ENCODE measurements at regions not wholly inside any gene's neighbourhood (a gene's known extent, or its start where the extent isn't known, plus 50 kb on each side); places are given as distances from the start of the nearest gene placed in this dataset.

DNA sequence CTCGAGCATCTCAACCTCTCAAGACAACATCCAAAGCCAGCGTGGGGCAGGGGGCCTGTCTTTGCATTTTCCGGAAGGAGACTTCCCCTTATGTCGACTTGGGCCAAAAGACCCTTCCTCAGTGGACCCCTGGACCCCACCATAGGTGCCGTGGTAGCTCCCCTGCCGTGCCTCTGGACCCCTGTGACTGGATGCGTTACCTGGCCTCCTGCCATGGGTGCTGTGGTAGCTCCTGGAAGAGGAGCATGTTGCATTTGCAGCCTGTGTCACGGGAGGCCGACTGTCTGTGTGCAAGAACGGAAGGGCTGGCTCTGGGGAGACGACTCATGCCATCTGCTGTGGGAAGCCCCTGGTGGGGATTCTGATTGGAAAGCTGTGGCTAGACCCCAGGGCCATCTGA is 130.1 kb downstream of the FOXL1 start:
- Histone ChIP-seq H3K4me3 (ENCODE audit: low read length in 3 of 3) (no peak overlapping the region), H3K27me3 (ENCODE audit: control insufficient read depth, insufficient read depth, low read length) (no peaks in the 10 kb centered on the region), H3K9ac (ENCODE audit: low read length in 3 of 3) (no peak overlapping the region), H3K27ac (ENCODE audit: low read depth in 2 of 2, low read length in 2 of 2) (no peak overlapping the region), H3K36me3 (ENCODE audit: control insufficient read depth in 2 of 3, insufficient read depth in 3 of 3, low read length in 3 of 3) (no peaks in the 10 kb centered on the region), H3K9me3 (ENCODE audit: control insufficient read depth in 2 of 3, insufficient read depth in 1 of 3, low read length in 3 of 3) (no peaks in the 10 kb centered on the region), H3K4me1 (ENCODE audit: control insufficient read depth in 2 of 3, insufficient read depth in 2 of 3, low read depth in 1 of 3, low read length in 3 of 3) (no peaks in the 10 kb centered on the region)
- TF ChIP-seq, protein P1, sequence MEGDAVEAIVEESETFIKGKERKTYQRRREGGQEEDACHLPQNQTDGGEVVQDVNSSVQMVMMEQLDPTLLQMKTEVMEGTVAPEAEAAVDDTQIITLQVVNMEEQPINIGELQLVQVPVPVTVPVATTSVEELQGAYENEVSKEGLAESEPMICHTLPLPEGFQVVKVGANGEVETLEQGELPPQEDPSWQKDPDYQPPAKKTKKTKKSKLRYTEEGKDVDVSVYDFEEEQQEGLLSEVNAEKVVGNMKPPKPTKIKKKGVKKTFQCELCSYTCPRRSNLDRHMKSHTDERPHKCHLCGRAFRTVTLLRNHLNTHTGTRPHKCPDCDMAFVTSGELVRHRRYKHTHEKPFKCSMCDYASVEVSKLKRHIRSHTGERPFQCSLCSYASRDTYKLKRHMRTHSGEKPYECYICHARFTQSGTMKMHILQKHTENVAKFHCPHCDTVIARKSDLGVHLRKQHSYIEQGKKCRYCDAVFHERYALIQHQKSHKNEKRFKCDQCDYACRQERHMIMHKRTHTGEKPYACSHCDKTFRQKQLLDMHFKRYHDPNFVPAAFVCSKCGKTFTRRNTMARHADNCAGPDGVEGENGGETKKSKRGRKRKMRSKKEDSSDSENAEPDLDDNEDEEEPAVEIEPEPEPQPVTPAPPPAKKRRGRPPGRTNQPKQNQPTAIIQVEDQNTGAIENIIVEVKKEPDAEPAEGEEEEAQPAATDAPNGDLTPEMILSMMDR (IDR thresholded peaks at IDR 0.05; ENCODE audit: borderline replicate concordance, extremely low read depth, insufficient read depth), result no peak
- no peak for DNase-seq
- FAIRE-seq, result no peak
- intact Hi-C loops (cut with DNase I), result no loop called here

DNA sequence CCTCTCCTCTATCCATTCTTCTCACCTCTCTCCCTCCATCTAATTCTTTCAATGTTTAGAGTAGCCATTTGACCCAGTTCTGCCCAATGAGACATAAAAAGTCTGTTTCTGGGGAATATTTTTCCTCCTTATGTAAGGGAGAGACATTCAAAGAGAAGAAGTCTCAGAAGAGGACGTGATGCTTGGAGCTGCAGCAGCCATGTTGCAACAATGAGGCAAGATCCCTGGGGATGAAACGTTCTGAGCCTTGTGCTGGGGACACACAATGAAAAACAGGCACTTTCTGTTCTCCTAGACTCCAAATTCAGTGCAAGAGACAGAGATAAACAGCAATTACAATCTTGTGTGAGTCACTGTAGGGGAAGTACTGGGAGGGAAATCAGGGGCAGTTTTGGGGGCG is 130.8 kb downstream of the FOXL1 start:
- H3K9ac ChIP-seq (ENCODE audit: low read length in 3 of 3), result no peak overlapping the region
- no peak overlapping the region for H3K27ac ChIP-seq (ENCODE audit: low read depth in 2 of 2, low read length in 2 of 2)
- H3K9me3 ChIP-seq (ENCODE audit: control insufficient read depth in 2 of 3, insufficient read depth in 1 of 3, low read length in 3 of 3), result no peaks in the 10 kb centered on the region
- no peaks in the 10 kb centered on the region for H3K27me3 ChIP-seq (ENCODE audit: control insufficient read depth, insufficient read depth, low read length)
- H3K4me1 ChIP-seq (ENCODE audit: control insufficient read depth in 2 of 3, insufficient read depth in 2 of 3, low read depth in 1 of 3, low read length in 3 of 3), result no peaks in the 10 kb centered on the region
- TF ChIP-seq, protein P1 (IDR thresholded peaks at IDR 0.05; ENCODE audit: borderline replicate concordance, extremely low read depth, insufficient read depth), result no peak
- H3K36me3 ChIP-seq (ENCODE audit: control insufficient read depth in 2 of 3, insufficient read depth in 3 of 3, low read length in 3 of 3), result no peaks in the 10 kb centered on the region
- no peak for DNase-seq
- intact Hi-C loops (cut with DNase I), result no loop called here
- no peak for FAIRE-seq
- no peak overlapping the region for H3K4me3 ChIP-seq (ENCODE audit: low read length in 3 of 3)

GRCh38 chr16:86709902-86710601 is 131.7 kb downstream of the FOXL1 start:
- H3K9me3 ChIP-seq (ENCODE audit: control insufficient read depth in 2 of 3, insufficient read depth in 1 of 3, low read length in 3 of 3), result no peaks in the 10 kb centered on the region
- H3K36me3 ChIP-seq (ENCODE audit: control insufficient read depth in 2 of 3, insufficient read depth in 3 of 3, low read length in 3 of 3), result no peaks in the 10 kb centered on the region
- H3K27ac ChIP-seq (ENCODE audit: low read depth in 2 of 2, low read length in 2 of 2), result no peak overlapping the region
- H3K9ac ChIP-seq (ENCODE audit: low read length in 3 of 3), result no peak overlapping the region
- intact Hi-C loops (cut with DNase I), result no loop called here
- no peaks in the 10 kb centered on the region for H3K4me1 ChIP-seq (ENCODE audit: control insufficient read depth in 2 of 3, insufficient read depth in 2 of 3, low read depth in 1 of 3, low read length in 3 of 3)
- TF ChIP-seq, protein P1 (IDR thresholded peaks at IDR 0.05; ENCODE audit: borderline replicate concordance, extremely low read depth, insufficient read depth), result no peak
- H3K27me3 ChIP-seq (ENCODE audit: control insufficient read depth, insufficient read depth, low read length), result no peaks in the 10 kb centered on the region
- FAIRE-seq (no peak), DNase-seq (no peak)
- H3K4me3 ChIP-seq (ENCODE audit: low read length in 3 of 3), result no peak overlapping the region

DNA sequence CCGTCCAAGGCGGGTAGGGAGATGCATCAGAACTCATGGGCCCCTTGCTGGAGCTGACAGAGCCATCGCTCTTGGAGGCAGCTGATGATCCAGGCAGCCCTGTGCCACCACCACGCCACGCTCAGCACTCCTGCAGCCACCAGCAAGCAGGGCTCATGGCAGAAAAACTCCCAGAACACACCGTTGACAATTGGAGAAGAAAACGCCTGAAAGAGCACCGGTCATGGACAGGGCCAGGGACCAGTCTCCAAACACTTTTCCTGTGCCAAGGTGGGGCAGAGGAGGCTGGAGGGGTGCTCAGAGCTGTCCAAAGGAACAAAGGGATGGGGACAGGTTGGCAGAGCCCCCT is 132.2 kb downstream of the FOXL1 start:
- TF ChIP-seq, protein P1 (IDR thresholded peaks at IDR 0.05; ENCODE audit: borderline replicate concordance, extremely low read depth, insufficient read depth), result no peak
- DNase-seq (no peak), FAIRE-seq (no peak)
- no peak overlapping the region for H3K27ac ChIP-seq (ENCODE audit: low read depth in 2 of 2, low read length in 2 of 2)
- H3K4me3 ChIP-seq (ENCODE audit: low read length in 3 of 3), result no peak overlapping the region
- H3K27me3 ChIP-seq (ENCODE audit: control insufficient read depth, insufficient read depth, low read length), result no peaks in the 10 kb centered on the region
- H3K9me3 ChIP-seq (ENCODE audit: control insufficient read depth in 2 of 3, insufficient read depth in 1 of 3, low read length in 3 of 3), result no peaks in the 10 kb centered on the region
- H3K4me1 ChIP-seq (ENCODE audit: control insufficient read depth in 2 of 3, insufficient read depth in 2 of 3, low read depth in 1 of 3, low read length in 3 of 3), result no peaks in the 10 kb centered on the region
- H3K36me3 ChIP-seq (ENCODE audit: control insufficient read depth in 2 of 3, insufficient read depth in 3 of 3, low read length in 3 of 3), result no peaks in the 10 kb centered on the region
- no peak overlapping the region for H3K9ac ChIP-seq (ENCODE audit: low read length in 3 of 3)
- intact Hi-C loops (cut with DNase I), result no loop called here

Data from kidney (tissue), 13 donors.